Loucy (cell line): ENCODE measurements at regions not wholly inside any gene's neighbourhood (a gene's known extent, or its start where the extent isn't known, plus 50 kb on each side); places are given as distances from the start of the nearest gene placed in this dataset.

ENCODE experiments used
- H2AFZ ChIP-seq: fragments of 200-600 bp; sonication (generic); 2 replicates; pipeline ENCODE4 v1.6.0; 2016; ENCODE audit warnings: antibody characterized with exemption, mild to moderate bottlenecking, low read length, moderate library complexity
- H3F3A ChIP-seq: fragments of 200-600 bp; 2 replicates; pipeline ENCODE4 v1.6.0; 2016; ENCODE audit warnings: antibody characterized with exemption, low read depth, mild to moderate bottlenecking
- H3K27me3 ChIP-seq: fragments of 200-600 bp; sonication (generic); 2 replicates; pipeline ENCODE4 v1.6.1; 2014; ENCODE audit warnings: low read length, mild to moderate bottlenecking; ENCODE audit not compliant: insufficient read depth, poor library complexity, severe bottlenecking
- H3K36me3 ChIP-seq: fragments of 200-600 bp; sonication (generic); 2 replicates; pipeline ENCODE4 v1.6.1; 2016; ENCODE audit warnings: low read length; ENCODE audit not compliant: insufficient read depth
- H3K4me1 ChIP-seq: fragments of 200-600 bp; sonication (generic); 2 replicates; pipeline ENCODE4 v1.5.1; 2014; ENCODE audit warnings: low read length, mild to moderate bottlenecking; ENCODE audit not compliant: insufficient read depth, poor library complexity, severe bottlenecking
- H3K4me2 ChIP-seq: fragments of 200-600 bp; sonication (generic); 2 replicates; pipeline ENCODE4 v1.6.0; 2014; ENCODE audit warnings: antibody characterized with exemption, low read length, low read depth, mild to moderate bottlenecking; ENCODE audit not compliant: poor library complexity, severe bottlenecking
- H3K4me3 ChIP-seq: fragments of 200-600 bp; sonication (generic); 2 replicates; pipeline ENCODE4 v1.5.1; 2014; ENCODE audit warnings: low read length, mild to moderate bottlenecking, mixed read lengths; ENCODE audit not compliant: poor library complexity, severe bottlenecking
- H3K79me2 ChIP-seq: fragments of 200-600 bp; sonication (generic); 2 replicates; pipeline ENCODE4 v1.6.1; 2014; ENCODE audit warnings: low read length; ENCODE audit not compliant: insufficient read depth
- H3K9ac ChIP-seq: fragments of 200-600 bp; sonication (generic); 2 replicates; pipeline ENCODE4 v1.6.0; 2014; ENCODE audit warnings: mild to moderate bottlenecking, low read depth, low read length, moderate library complexity; ENCODE audit not compliant: poor library complexity, severe bottlenecking
- H3K9me2 ChIP-seq: fragments of 200-600 bp; sonication (generic); replicated peaks from 2 replicates; pipeline ENCODE4 v1.6.1; 2016; ENCODE audit warnings: low read depth, low read length, mixed read lengths
- H3K9me3 ChIP-seq: fragments of 200-600 bp; sonication (generic); 2 replicates; pipeline ENCODE4 v1.6.1; 2014; ENCODE audit warnings: mild to moderate bottlenecking, antibody characterized with exemption, low read length, low read depth; ENCODE audit not compliant: insufficient read depth
- H4K20me1 ChIP-seq: fragments of 200-600 bp; sonication (generic); 2 replicates; pipeline ENCODE4 v1.6.0; 2014; ENCODE audit warnings: antibody characterized with exemption, low read length, mild to moderate bottlenecking; ENCODE audit not compliant: insufficient read depth, poor library complexity, severe bottlenecking
- EZH2phosphoT487 ChIP-seq: fragments of 200-600 bp; IDR thresholded peaks from 2 replicates; pipeline ENCODE4 v1.6.1; 2018; ENCODE audit warnings: antibody characterized with exemption, mild to moderate bottlenecking, moderate library complexity, borderline replicate concordance
- TF ChIP-seq, protein P1 (sequence below): fragments of 200-600 bp; sonication (generic); conservative IDR thresholded peaks from 2 replicates; pipeline ENCODE4 v1.5.1; 2014; ENCODE audit warnings: mild to moderate bottlenecking, antibody characterized with exemption, low read length

GRCh38 chr13:61183670-61184069 is 232.0 kb downstream of the PCDH20 start:
- Histone ChIP-seq H3K9me3 (no peaks in the 10 kb centered on the region), H3K4me1 (no peaks in the 10 kb centered on the region), H3K27me3 (no peaks in the 10 kb centered on the region), H3F3A (no peaks in the 10 kb centered on the region), H3K36me3 (no peaks in the 10 kb centered on the region), H3K79me2 (no peaks in the 10 kb centered on the region), H3K9ac (no peak overlapping the region), H2AFZ (no peak overlapping the region), H3K9me2 (no peaks in the 10 kb centered on the region), H3K4me3 (no peak overlapping the region), H4K20me1 (no peaks in the 10 kb centered on the region), H3K4me2 (no peak overlapping the region)
- TF ChIP-seq EZH2phosphoT487: no peak
- TF ChIP-seq, protein P1, sequence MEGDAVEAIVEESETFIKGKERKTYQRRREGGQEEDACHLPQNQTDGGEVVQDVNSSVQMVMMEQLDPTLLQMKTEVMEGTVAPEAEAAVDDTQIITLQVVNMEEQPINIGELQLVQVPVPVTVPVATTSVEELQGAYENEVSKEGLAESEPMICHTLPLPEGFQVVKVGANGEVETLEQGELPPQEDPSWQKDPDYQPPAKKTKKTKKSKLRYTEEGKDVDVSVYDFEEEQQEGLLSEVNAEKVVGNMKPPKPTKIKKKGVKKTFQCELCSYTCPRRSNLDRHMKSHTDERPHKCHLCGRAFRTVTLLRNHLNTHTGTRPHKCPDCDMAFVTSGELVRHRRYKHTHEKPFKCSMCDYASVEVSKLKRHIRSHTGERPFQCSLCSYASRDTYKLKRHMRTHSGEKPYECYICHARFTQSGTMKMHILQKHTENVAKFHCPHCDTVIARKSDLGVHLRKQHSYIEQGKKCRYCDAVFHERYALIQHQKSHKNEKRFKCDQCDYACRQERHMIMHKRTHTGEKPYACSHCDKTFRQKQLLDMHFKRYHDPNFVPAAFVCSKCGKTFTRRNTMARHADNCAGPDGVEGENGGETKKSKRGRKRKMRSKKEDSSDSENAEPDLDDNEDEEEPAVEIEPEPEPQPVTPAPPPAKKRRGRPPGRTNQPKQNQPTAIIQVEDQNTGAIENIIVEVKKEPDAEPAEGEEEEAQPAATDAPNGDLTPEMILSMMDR: no peak

- Histone ChIP-seq H3K9me2 (no peaks in the 10 kb centered on the region), H3K4me1 (no peaks in the 10 kb centered on the region), H2AFZ (no peak overlapping the region), H3K9ac (no peak overlapping the region), H3K36me3 (no peaks in the 10 kb centered on the region), H4K20me1 (no peaks in the 10 kb centered on the region), H3K27me3 (no peaks in the 10 kb centered on the region), H3K9me3 (no peaks in the 10 kb centered on the region), H3K4me2 (no peak overlapping the region), H3K79me2 (no peaks in the 10 kb centered on the region), H3K4me3 (no peak overlapping the region), H3F3A (no peaks in the 10 kb centered on the region)
- TF ChIP-seq, protein P1: no peak
- no peak for TF ChIP-seq EZH2phosphoT487
These were observed 235.4 kb downstream of the PCDH20 start for GRCh38 chr13:61180234-61180633.

- Histone ChIP-seq H3K36me3 (no peaks in the 10 kb centered on the region), H3K9ac (no peak overlapping the region), H3K4me2 (no peak overlapping the region), H3K9me2 (no peaks in the 10 kb centered on the region), H3K4me3 (no peak overlapping the region), H3K27me3 (no peaks in the 10 kb centered on the region), H3K4me1 (no peaks in the 10 kb centered on the region), H3F3A (no peaks in the 10 kb centered on the region), H3K9me3 (no peaks in the 10 kb centered on the region), H3K79me2 (no peaks in the 10 kb centered on the region), H2AFZ (no peak overlapping the region), H4K20me1 (no peaks in the 10 kb centered on the region)
- TF ChIP-seq, protein P1: no peak
- no peak for TF ChIP-seq EZH2phosphoT487
These were observed 235.9 kb downstream of the PCDH20 start for GRCh38 chr13:61179741-61180140.
